ENCODE measurements at regions not wholly inside any gene's neighbourhood (a gene's known extent, or its start where the extent isn't known, plus 50 kb on each side); places are given as distances from the start of the nearest gene placed in this dataset.

- TF ChIP-seq CTCF (IDR thresholded peaks at IDR 0.05) (no peak), EZH2 (IDR thresholded peaks at IDR 0.05; ENCODE audit: borderline replicate concordance, insufficient read depth, low read depth, low read length, poor library complexity, severe bottlenecking) (no peak)
- no peak overlapping the region for H3K27ac Mint-ChIP-seq
- intact Hi-C loops (cut with micrococcal nuclease): no loop called here
- ChIA-PET POLR2A (no interaction called here), CTCF (no interaction called here)
- no peaks in the 10 kb centered on the region for H3K36me3 ChIP-seq (replicated peaks in 1 of 2; ENCODE audit: control extremely low read depth in 1 of 2, control insufficient read depth in 1 of 2, extremely low read depth in 1 of 2, insufficient read depth in 2 of 2, low read length in 1 of 2)
- H3K9me3 ChIP-seq (ENCODE audit: control extremely low read depth in 1 of 3, control insufficient read depth in 2 of 3, insufficient read depth in 1 of 3, low read length in 2 of 3): no peaks in the 10 kb centered on the region
- no peak for DNase-seq
- no peak overlapping the region for H3K4me3 Mint-ChIP-seq
- H3K4me1 ChIP-seq (ENCODE audit: control insufficient read depth in 2 of 2, insufficient read depth in 2 of 2, low read length in 2 of 2): no peaks in the 10 kb centered on the region
- 100% methylated on average over 1 of the region's 1 CpG for WGBS (ENCODE audit: insufficient coverage)
- ATAC-seq (ENCODE audit: low read depth): no peak
- no peak overlapping the region for H3K27ac ChIP-seq (ENCODE audit: low read length in 2 of 2)
- H3K4me3 ChIP-seq (ENCODE audit: control extremely low read depth in 1 of 5, extremely low read depth in 1 of 5, insufficient read depth in 1 of 5, low read depth in 2 of 5, low read length in 4 of 5): no peak overlapping the region
- H2AFZ ChIP-seq (ENCODE audit: insufficient read depth, low read depth, low read length, poor library complexity, severe bottlenecking): no peak overlapping the region
- no peak overlapping the region for H3K9ac ChIP-seq (ENCODE audit: low read length)
- no peak overlapping the region for H3K4me2 ChIP-seq (replicated peaks; ENCODE audit: low read depth, low read length, poor library complexity, severe bottlenecking)
- no peaks in the 10 kb centered on the region for H3K79me2 ChIP-seq (ENCODE audit: control insufficient read depth, insufficient read depth, low read length)
- H3K4me1 Mint-ChIP-seq: no peaks in the 10 kb centered on the region
- no peaks in the 10 kb centered on the region for H4K20me1 ChIP-seq (ENCODE audit: control insufficient read depth, insufficient read depth, low read length, poor library complexity, severe bottlenecking)
- H3K9me3 Mint-ChIP-seq (ENCODE audit: insufficient read depth): peaks cover 3% of the 10 kb centered on the region
- no peaks in the 10 kb centered on the region for H3K27me3 ChIP-seq (replicated peaks in 1 of 4; ENCODE audit: control extremely low read depth in 1 of 4, control insufficient read depth in 3 of 4, insufficient read depth in 4 of 4, low read length in 3 of 4)
- no peaks in the 10 kb centered on the region for H3K27me3 Mint-ChIP-seq
Observed at GRCh38 chr22:34599567-34599966, 466.4 kb upstream of the ISX start.

GRCh38 chr22:34604312-34604711 is 461.6 kb upstream of the ISX start:
- POLR2A ChIA-PET: no interaction called here
- TF ChIP-seq EZH2 (IDR thresholded peaks at IDR 0.05; ENCODE audit: borderline replicate concordance, insufficient read depth, low read depth, low read length, poor library complexity, severe bottlenecking): no peak
- TF ChIP-seq CTCF (IDR thresholded peaks at IDR 0.05): no peak
- H3K4me3 Mint-ChIP-seq: no peak overlapping the region
- Histone ChIP-seq H3K4me3 (ENCODE audit: control extremely low read depth in 1 of 5, extremely low read depth in 1 of 5, insufficient read depth in 1 of 5, low read depth in 2 of 5, low read length in 4 of 5) (no peak overlapping the region), H3K9ac (ENCODE audit: low read length) (no peak overlapping the region), H3K27ac (ENCODE audit: low read length in 2 of 2) (no peak overlapping the region), H3K36me3 (replicated peaks in 1 of 2; ENCODE audit: control extremely low read depth in 1 of 2, control insufficient read depth in 1 of 2, extremely low read depth in 1 of 2, insufficient read depth in 2 of 2, low read length in 1 of 2) (no peaks in the 10 kb centered on the region), H4K20me1 (ENCODE audit: control insufficient read depth, insufficient read depth, low read length, poor library complexity, severe bottlenecking) (no peaks in the 10 kb centered on the region), H3K79me2 (ENCODE audit: control insufficient read depth, insufficient read depth, low read length) (no peaks in the 10 kb centered on the region), H3K27me3 (replicated peaks in 1 of 4; ENCODE audit: control extremely low read depth in 1 of 4, control insufficient read depth in 3 of 4, insufficient read depth in 4 of 4, low read length in 3 of 4) (no peaks in the 10 kb centered on the region), H2AFZ (ENCODE audit: insufficient read depth, low read depth, low read length, poor library complexity, severe bottlenecking) (no peak overlapping the region), H3K4me1 (ENCODE audit: control insufficient read depth in 2 of 2, insufficient read depth in 2 of 2, low read length in 2 of 2) (no peaks in the 10 kb centered on the region), H3K9me3 (ENCODE audit: control extremely low read depth in 1 of 3, control insufficient read depth in 2 of 3, insufficient read depth in 1 of 3, low read length in 2 of 3) (no peaks in the 10 kb centered on the region), H3K4me2 (replicated peaks; ENCODE audit: low read depth, low read length, poor library complexity, severe bottlenecking) (no peak overlapping the region)
- CTCF ChIA-PET: no interaction called here
- no peaks in the 10 kb centered on the region for H3K9me3 Mint-ChIP-seq (ENCODE audit: insufficient read depth)
- no peak overlapping the region for H3K27ac Mint-ChIP-seq
- DNase-seq: no peak
- no CpG with 5 or more reads among the region's 3 CpGs for WGBS (ENCODE audit: insufficient coverage)
- H3K4me1 Mint-ChIP-seq: no peaks in the 10 kb centered on the region
- ATAC-seq (ENCODE audit: low read depth): no peak
- intact Hi-C loops (cut with micrococcal nuclease): no loop called here
- H3K27me3 Mint-ChIP-seq: no peaks in the 10 kb centered on the region

Data from B cell (primary cell).